NCI-H2029 (cell line): ENCODE measurements at regions not wholly inside any gene's neighbourhood (a gene's known extent, or its start where the extent isn't known, plus 50 kb on each side); places are given as distances from the start of the nearest gene placed in this dataset.

Experiments
- DNase-seq: peaks from one replicate; lab custom pipeline; 2025; lab: John Stamatoyannopoulos, UW

DNA sequence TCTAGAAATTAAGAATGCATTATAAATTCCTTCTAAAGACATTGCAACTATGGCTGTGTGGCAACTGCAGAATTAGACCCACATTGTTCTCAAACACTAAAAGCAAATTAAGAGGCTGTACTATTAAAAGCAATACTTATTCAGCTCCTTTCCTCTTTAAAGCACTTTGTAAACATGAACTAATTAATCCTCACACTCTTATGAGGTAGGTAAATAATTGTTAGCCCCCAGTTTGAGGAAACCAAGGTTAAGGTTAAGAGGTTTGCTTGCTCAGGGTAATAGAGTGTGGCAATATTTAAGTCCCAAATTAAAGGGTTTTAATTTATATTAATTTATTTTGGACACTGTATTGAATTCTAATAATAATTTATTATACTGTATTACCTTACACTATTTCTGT, 553.8 kb downstream of the LRRIQ3 start:
- DNase-seq = no peak

- DNase-seq = no peak
These were observed 558.5 kb downstream of the LRRIQ3 start for GRCh38 chr1:73639494-73639893.

- DNase-seq = no peak
These were observed 560.7 kb downstream of the LRRIQ3 start for GRCh38 chr1:73637264-73637663.

DNA sequence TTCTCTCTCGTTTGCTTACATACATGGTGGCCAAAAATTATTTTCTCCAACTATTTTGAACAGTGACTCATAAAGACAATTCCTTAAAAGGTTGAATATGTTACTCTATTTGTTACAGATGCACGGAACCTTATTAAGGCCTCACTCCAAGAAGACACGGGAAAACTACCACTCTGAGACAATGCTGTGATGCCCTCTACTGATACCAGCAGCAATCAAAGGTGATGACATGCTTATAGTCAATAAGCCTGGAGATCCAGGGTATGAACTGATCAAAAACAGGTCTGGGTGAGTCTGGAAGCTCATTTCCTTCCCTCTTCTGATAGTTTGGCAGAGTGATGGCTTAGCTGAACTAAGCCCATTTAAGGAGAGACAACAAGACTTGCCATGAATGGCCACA, 563.0 kb downstream of the LRRIQ3 start:
- no peak for DNase-seq

DNA sequence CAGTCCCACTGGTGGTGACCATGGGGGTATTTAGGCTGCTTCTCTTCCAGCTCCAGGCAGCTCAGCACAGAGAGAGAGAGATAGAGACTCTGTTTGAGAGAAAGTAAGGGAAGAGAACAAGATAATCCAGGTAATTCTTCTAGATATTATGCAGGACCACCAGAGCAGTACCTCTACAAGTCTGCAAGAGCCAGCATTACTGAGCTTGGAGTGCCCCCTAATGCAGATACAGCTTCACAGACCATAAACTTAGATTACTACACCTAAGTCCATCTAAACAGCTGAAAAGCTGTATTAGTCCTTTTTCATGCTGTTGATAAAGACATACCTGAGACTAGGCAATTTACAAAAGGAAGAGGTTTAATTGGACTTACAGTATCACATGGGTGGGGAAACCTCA, 570.3 kb downstream of the LRRIQ3 start:
- no peak for DNase-seq

GRCh38 chr1:73626326-73626725, 571.6 kb downstream of the LRRIQ3 start:
- DNase-seq = no peak

GRCh38 chr1:73623946-73624345, 574.0 kb downstream of the LRRIQ3 start:
- no peak for DNase-seq

- DNase-seq = no peak
These were observed 580.8 kb downstream of the LRRIQ3 start for GRCh38 chr1:73617145-73617544.

- DNase-seq = no peak
These were observed 586.3 kb downstream of the LRRIQ3 start for GRCh38 chr1:73611681-73612080.

- DNase-seq = no peak
These were observed 593.2 kb downstream of the LRRIQ3 start for GRCh38 chr1:73604739-73605138.

DNA sequence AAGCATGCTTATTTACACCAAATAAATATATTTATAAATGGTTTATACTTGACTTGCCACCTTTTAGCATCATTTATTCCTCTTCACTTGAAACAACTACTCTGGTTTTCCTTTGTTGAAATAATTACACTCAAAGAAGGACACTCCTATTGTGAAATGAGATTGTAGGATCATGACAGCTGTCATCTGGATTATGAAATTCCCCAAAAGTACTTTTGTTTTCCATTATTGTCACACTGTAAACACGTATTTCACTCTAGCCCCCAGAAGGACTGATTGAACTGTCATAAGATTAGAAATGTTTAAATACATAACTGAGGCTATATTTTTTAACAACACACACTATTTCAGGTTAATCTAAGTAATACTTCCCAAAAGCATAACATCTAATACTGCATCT, 593.8 kb downstream of the LRRIQ3 start:
- DNase-seq = no peak

DNA sequence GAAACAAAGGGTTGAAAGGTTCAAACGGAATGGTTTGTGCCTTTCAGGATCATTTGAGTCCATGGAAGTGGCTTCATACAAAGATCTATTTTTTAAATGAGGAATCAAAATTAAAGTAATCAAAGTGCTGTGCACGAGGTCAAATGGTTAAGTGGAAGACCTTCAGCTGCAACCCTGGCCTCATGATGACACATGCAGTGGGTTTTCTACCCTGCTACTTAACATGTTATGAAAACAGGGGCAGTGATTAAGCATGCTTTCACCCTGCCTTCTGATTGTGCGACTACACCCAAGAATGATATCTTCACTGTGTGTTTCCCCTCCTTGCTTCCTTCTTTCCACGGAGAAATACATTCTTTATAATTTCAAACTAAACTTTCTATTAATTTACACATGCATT, 604.2 kb downstream of the LRRIQ3 start:
- no peak for DNase-seq

- DNase-seq = peak; percentile 1
These were observed 604.6 kb downstream of the LRRIQ3 start for GRCh38 chr1:73593364-73593763.

DNA sequence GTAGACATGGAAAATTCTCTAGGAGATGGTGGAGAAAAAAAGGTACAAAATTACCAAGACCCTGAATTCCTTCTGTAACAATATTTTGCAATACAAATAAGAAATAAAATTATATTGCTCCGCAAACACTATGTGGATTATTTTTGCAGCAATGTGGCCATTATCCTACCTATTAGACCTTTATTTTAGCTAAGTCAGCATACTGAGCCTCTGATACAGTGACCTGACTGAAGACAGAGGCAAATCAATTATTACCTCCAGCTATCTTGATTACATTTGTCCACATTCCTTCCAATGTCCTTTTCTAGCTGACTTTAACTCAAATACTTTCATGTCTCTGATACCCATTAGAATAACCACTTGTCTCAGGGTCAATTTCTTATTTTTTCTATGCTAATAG, 610.9 kb downstream of the LRRIQ3 start:
- DNase-seq = no peak

DNA sequence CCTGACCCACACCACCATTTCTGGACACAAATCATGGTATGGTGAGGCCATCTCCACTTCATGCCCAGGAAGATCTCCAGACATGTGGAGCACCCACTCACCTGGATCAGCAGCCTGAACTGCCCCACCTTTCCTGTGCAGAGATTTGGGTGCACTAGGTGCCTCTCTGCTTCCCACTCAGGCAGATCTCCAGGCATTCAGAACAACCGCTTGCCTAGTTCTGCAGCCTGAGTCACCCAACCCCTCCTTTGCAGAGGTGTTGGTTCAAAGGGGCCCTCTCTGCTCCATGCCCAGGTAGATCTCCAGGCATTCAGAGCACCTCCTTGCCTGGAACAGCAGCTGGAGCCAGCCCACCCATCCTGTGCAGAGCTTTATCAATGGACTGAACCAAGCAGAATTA, 620.8 kb downstream of the LRRIQ3 start:
- no peak for DNase-seq

GRCh38 chr1:73576083-73576482, 621.9 kb downstream of the LRRIQ3 start:
- no peak for DNase-seq

GRCh38 chr1:73564294-73564693, 633.7 kb downstream of the LRRIQ3 start:
- DNase-seq = no peak

GRCh38 chr1:73556270-73556669, 641.7 kb downstream of the LRRIQ3 start:
- no peak for DNase-seq

- no peak for DNase-seq
These were observed 660.6 kb downstream of the LRRIQ3 start for GRCh38 chr1:73537400-73537799.

DNA sequence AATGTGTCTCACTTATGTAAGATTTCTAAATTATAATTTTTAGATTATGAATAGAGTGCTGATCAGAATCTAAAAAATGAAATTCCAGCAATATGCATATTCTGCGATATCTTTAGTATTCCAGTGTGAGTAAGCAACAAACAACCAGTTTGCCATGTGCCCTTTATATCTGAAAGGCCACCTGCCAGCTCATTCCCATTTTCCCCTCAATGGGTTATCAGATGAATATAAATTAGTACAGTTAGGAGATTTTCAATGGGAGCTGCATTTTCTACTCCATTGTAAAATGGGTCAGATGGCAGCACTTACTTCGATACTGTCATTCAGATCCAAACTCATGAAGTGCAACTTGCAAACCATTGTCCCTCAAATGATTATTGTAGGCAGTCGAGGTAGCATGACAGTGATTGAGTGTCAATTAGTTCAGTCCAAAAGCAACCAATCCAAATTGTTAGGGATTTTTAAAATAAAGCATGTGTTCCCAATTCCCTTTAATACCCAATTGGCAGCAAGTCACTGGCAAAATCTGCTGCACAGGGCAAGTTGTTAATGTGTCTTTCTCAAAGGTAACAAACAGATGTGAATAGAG, 680.3 kb downstream of the LRRIQ3 start:
- no peak for DNase-seq

DNA sequence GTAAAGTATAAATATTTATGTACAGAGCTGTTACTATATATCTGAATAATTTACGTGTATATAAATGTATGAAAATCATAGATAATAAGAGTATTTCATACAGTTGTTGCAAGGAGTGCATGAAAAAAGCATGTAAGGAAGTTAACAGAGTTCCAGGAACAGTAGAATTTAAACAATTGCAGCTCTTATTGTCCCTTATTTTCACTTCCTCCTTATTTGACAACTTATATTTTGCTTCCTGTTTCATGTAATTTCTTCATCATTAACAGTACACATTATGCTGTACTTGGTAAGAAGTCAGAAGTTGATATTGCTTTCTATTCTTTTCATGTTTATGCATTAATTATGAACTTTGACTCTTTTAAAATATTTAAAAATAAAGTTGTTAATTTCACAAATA, 681.5 kb downstream of the LRRIQ3 start:
- DNase-seq = no peak

DNA sequence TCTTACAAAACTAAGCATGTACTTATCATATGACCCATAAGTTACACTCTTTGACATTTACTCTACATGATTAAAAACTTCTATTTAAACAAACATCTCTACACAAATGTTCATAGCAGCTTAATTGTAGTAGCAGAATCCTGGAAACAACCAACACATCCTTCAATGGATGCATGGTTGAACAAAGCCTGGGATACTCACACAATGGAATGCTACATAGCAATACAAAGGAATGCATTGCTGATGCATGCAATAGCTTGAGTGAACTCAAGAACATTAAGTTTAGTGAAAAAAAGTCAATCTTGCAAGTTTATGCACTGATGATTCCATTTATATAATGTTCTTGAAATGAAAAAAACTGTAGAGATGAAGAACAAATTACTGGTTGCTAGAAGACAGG, 686.9 kb downstream of the LRRIQ3 start:
- DNase-seq = no peak

DNA sequence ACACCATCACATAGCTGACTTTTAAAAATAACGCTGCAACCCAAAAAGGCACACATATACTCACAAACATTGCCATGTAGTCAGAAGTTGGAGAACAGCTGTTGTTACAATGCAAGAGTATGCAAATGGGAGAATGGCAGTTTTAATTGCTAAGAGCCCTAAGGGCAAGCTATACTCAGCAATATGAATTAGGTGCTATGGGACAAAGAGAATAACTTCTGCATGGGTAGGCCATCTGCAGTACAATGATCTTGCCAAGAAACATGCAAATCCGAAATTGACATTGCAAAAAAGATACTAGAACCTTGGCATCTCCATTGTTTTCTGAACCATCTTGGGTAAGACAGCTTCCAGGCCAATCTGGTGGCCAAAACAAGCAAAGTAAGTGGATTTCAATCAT, 697.8 kb downstream of the LRRIQ3 start:
- DNase-seq = no peak

DNA sequence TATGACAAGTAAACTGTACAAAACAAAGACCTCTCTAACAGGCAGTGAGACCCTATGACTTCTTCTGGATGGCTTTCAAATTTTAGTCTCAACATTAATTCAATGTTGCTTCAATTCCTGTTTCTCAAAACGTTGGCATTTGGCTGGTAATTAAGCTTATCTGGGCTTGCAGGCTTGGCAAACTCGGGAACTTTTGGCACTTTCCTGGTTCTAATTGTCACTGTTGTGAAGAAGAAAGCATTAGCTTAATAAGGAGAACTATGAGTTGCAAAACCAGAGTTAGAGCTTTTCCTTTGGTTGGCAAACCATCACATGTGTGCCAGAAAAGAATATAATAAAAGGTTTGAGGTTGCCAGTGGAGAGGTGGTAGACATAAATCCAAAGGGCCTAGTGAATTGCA, 698.3 kb downstream of the LRRIQ3 start:
- DNase-seq = no peak

DNA sequence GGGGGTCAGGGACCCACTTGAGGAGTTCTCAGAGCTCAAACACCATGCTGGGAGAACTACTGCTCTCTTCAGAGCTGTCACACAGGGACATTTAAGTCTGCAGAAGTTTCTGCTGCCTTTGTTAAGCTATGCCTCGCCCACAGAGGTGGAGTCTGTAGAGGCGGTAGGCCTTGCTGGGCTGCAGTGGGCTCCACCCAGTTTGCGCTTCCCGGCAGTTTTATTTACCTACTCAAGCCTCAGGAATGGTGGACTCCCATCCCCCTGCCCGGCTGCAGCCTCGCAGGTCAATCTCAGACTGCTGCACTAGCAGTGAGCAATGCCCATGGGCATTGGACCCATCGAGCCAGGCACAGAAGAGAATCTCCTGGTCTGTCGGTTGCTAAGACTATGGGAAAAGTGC, 706.4 kb downstream of the LRRIQ3 start:
- DNase-seq = no peak
